Stomach (tissue), 8 donors: ENCODE measurements at regions not wholly inside any gene's neighbourhood (a gene's known extent, or its start where the extent isn't known, plus 50 kb on each side); places are given as distances from the start of the nearest gene placed in this dataset.

Experiments
- DNase-seq, 2 donors: peaks; one replicate each; pipeline versions ENCODE4 v3.0.0 to v3.0.0-alpha.2; 2013 to 2019
- H3K27ac ChIP-seq, 5 donors: fragments of 200-600 bp in 4 of 5; sonication (generic) in 4 of 5; one replicate each; pipeline ENCODE4 v1.5.1; 2013 to 2019; ENCODE audit warnings: mild to moderate bottlenecking in 1 of 5, moderate library complexity in 1 of 5
- H3K27me3 ChIP-seq, 3 donors: fragments of 200-600 bp; sonication (generic); one replicate each; pipeline ENCODE4 v1.5.1; 2017 to 2019; ENCODE audit warnings: mixed run types in 1 of 3
- H3K36me3 ChIP-seq, 4 donors: fragments of 200-600 bp; sonication (generic); 1 replicate in 3 of 4; 2 replicates in 1 of 4; pipeline ENCODE4 v1.5.1; 2016 to 2019
- H3K4me1 ChIP-seq, 4 donors: fragments of 200-600 bp; sonication (generic); one replicate each; pipeline ENCODE4 v1.5.1; 2016 to 2019
- H3K4me3 ChIP-seq, 4 donors: fragments of 200-600 bp; sonication (generic) in 3 of 4; one replicate each; pipeline ENCODE4 v1.5.1; 2016 to 2019; ENCODE audit warnings: mild to moderate bottlenecking in 1 of 4
- H3K9me3 ChIP-seq, 4 donors: fragments of 200-600 bp; sonication (generic); one replicate each; pipeline ENCODE4 v1.5.1; 2016 to 2019
- EP300 ChIP-seq: sonication (generic); formaldehyde crosslinking; IDR thresholded peaks from one replicate; pipeline ENCODE4 v1.6.1; 2017; ENCODE audit warnings: antibody characterized with exemption
- POLR2A ChIP-seq, 4 donors: fragments of 450-650 bp; IDR thresholded peaks; one replicate each; pipeline ENCODE4 v1.6.1; 2016; ENCODE audit warnings: antibody characterized with exemption in 4 of 4, control low read depth in 2 of 4, mild to moderate bottlenecking in 1 of 4, moderate library complexity in 1 of 4
- POLR2AphosphoS5 ChIP-seq, 3 donors: sonication (generic); formaldehyde crosslinking; IDR thresholded peaks; one replicate each; pipeline ENCODE4 v1.6.1; 2016; ENCODE audit warnings: antibody characterized with exemption in 3 of 3
- WGBS, 5 donors: extraction: QIAGEN DNeasy Blood & Tissue Kit in 3 of 5; methylation state at CpG; one replicate each; pipeline versions ENCODE4 v1.1.5 to v1.1.7; 2013 to 2018; 5-methylcytosine and 5-hydroxymethylcytosine counted together
- intact Hi-C: fragments of 100-400 bp; cut with DNase I; formaldehyde crosslinking; loops from one replicate; pipeline ENCODE4 v1.15.1; 2023; ENCODE audit warnings: low total_unique reads
- TF ChIP-seq, protein P1 (sequence below), 7 experiments: fragments of 450-650 bp in 4 of 7; fragments of 200-600 bp in 3 of 7; sonication (generic) in 3 of 7; IDR thresholded peaks; one replicate each; pipeline ENCODE4 v1.5.1; 2016 to 2019; ENCODE audit warnings: antibody characterized with exemption in 7 of 7, control low read depth in 2 of 7, mild to moderate bottlenecking in 1 of 7
- donor health status: healthy with polysubstance abuse.
- donor health status: Bipolar disorder and iron deficiency.
- donor health status: healthy.

DNA sequence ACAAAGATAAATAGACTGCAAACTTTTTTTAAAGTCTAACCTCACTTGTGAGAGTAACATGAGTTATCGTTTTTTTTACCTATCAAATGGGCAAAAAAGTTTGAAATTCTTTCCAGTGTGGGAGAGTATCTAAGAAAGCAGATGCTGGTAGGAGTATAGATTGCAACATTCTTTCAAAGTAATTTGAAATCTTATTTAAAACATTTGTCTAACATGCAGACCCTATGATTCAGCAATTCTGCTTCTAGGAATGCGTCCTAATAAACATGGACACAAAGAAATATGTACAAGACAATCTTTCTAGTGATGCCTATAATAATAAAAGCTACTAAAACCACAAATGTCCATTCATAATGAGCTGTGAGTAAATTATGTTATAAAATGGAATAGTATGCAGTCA, 110.4 kb upstream of the TMCC3 start:
- 55 to 72% (median 61%) methylated on average over 2 of the region's 2 CpGs for WGBS, 5 donors
- intact Hi-C loops: loop anchor here (10.0 kb wide), 1 partner anchor 216 kb away; no protein-coding TSS in a partner anchor

DNA sequence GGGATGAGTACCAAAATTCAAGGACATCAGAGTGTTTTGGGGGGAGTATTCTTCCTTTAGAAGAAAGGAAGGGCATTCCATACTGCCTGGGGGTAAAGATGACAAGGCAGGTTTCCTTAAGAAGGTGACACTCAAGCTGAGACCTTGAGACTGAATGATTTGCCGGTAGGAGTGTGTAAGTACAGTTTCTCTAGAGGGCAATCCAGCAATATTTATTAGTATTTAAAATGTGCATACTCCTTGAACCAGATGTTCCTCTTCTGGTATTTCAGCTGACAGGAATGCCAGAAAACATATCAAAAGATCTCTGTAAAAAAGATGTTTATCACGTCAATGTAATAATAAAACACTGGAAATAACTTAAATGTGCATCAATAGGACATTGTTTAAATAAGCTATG, 106.4 kb upstream of the TMCC3 start:
- intact Hi-C loops: no loop called here
- no peaks in the 10 kb centered on the region for H3K4me1 ChIP-seq
- no peaks in the 10 kb centered on the region for H3K27me3 ChIP-seq
- no peaks in the 10 kb centered on the region for H3K36me3 ChIP-seq
- no peak for TF ChIP-seq POLR2AphosphoS5 (IDR thresholded peaks at IDR 0.05)
- H3K27ac ChIP-seq: no peak overlapping the region
- H3K4me3 ChIP-seq: no peak overlapping the region
- no peaks in the 10 kb centered on the region for H3K9me3 ChIP-seq
- 55 to 72% (median 70%) methylated on average over 2 of the region's 2 CpGs for WGBS, 5 donors
- no peak for DNase-seq

More for the DNA sequence above, 110.4 kb upstream of the TMCC3 start:
- H3K27me3 ChIP-seq: no peaks in the 10 kb centered on the region
- H3K4me3 ChIP-seq: no peak overlapping the region
- H3K27ac ChIP-seq: no peak overlapping the region
- H3K36me3 ChIP-seq: no peaks in the 10 kb centered on the region
- peaks cover 0 to 19% (median 10%) of the 10 kb centered on the region in 4 donors for H3K4me1 ChIP-seq
- no peaks in the 10 kb centered on the region for H3K9me3 ChIP-seq
- no peak for TF ChIP-seq EP300
- TF ChIP-seq, protein P1, sequence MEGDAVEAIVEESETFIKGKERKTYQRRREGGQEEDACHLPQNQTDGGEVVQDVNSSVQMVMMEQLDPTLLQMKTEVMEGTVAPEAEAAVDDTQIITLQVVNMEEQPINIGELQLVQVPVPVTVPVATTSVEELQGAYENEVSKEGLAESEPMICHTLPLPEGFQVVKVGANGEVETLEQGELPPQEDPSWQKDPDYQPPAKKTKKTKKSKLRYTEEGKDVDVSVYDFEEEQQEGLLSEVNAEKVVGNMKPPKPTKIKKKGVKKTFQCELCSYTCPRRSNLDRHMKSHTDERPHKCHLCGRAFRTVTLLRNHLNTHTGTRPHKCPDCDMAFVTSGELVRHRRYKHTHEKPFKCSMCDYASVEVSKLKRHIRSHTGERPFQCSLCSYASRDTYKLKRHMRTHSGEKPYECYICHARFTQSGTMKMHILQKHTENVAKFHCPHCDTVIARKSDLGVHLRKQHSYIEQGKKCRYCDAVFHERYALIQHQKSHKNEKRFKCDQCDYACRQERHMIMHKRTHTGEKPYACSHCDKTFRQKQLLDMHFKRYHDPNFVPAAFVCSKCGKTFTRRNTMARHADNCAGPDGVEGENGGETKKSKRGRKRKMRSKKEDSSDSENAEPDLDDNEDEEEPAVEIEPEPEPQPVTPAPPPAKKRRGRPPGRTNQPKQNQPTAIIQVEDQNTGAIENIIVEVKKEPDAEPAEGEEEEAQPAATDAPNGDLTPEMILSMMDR (IDR thresholded peaks at IDR 0.05): no peak
- no peak for TF ChIP-seq POLR2AphosphoS5 (IDR thresholded peaks at IDR 0.05)
- TF ChIP-seq POLR2A (IDR thresholded peaks at IDR 0.05): no peak
- DNase-seq: no peak

DNA sequence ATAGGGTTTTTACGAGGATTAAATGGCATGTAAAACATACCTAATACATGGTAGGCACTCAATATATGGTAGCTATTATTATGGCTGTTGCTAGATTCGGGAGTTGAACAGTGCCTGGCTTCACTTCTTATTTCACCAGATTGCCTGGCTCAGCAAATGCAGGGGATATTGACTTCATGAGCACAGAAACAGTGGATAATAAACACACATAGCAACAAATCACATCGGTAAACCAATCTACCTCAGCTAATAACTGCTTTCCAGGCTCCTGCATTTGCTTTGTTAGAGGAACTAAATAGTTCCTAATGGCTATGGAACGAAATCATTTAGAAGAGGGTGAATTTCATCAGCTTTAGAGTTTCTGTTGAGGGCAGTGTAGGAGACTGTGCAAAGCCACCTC, 105.2 kb upstream of the TMCC3 start:
- Histone ChIP-seq H3K27me3 (no peaks in the 10 kb centered on the region), H3K4me1 (peaks cover 0 to 12% (median 0%) of the 10 kb centered on the region in 4 donors), H3K36me3 (no peaks in the 10 kb centered on the region), H3K27ac (no peak overlapping the region), H3K4me3 (no peak overlapping the region), H3K9me3 (no peaks in the 10 kb centered on the region)
- DNase-seq: no peak
- intact Hi-C loops: no loop called here
- 83 to 94% (median 87%) methylated on average over 4 of the region's 4 CpGs for WGBS, 5 donors
- TF ChIP-seq POLR2AphosphoS5 (IDR thresholded peaks at IDR 0.05) (no peak), POLR2A (IDR thresholded peaks at IDR 0.05) (no peak), EP300 (no peak)
- TF ChIP-seq, protein P1 (IDR thresholded peaks at IDR 0.05): no peak

DNA sequence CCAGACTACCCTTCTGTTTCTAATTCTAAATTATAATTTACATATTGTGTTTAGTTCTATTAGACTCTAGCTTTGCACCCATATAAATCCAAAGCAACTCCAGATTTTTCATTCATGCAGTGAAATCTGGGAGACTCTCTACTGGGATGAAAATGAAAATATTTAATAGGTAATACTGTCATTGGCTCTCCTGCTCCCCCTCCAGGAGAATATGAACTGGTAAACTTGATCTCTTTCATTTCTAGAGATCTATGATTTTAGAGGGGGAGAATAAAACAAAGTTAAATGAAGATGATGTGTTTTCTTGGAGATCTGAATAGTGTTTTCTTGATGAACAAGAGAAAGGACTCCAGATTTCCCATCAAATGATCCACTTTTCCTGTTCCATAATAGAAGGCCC, 104.3 kb upstream of the TMCC3 start:
- Histone ChIP-seq H3K36me3 (no peaks in the 10 kb centered on the region), H3K27me3 (no peaks in the 10 kb centered on the region), H3K27ac (no peak overlapping the region), H3K9me3 (no peaks in the 10 kb centered on the region), H3K4me3 (no peak overlapping the region), H3K4me1 (peaks cover 0 to 13% (median 0%) of the 10 kb centered on the region in 4 donors)
- DNase-seq: no peak
- TF ChIP-seq POLR2AphosphoS5 (IDR thresholded peaks at IDR 0.05) (no peak), EP300 (no peak), POLR2A (IDR thresholded peaks at IDR 0.05) (no peak)
- TF ChIP-seq, protein P1 (IDR thresholded peaks at IDR 0.05): no peak
- intact Hi-C loops: no loop called here

DNA sequence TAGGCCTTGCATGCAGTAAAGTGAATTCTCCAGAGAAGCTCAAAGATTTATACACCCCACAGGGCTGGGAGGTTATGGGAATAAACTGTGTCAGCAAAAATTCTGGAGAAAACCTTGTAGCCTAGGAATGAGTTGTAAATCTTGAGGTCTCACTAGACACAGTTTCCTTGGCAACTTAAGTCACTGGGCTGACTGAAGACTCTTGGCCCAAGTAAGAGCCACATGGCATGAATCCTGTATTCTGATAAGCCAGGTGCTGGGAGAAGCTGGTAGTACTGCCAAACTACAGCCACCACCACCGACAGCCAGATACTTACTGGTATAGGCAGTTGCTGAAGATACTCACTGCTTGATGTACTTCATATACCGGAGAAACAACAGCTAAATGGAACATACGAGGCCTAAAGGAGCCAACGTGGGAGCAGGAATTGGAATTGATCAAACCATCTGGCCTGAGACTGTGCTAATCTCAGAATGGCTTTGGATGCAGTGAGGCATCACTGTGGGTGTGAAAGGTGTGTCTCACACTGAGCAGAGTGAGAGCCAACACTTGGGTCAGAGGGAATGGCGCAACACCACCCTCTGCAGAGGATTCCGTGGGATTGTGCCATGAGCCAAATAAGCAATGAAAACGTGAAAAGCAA, 102.8 kb upstream of the TMCC3 start:
- intact Hi-C loops: no loop called here
- 78 to 87% (median 80%) methylated on average over 7 of the region's 7 CpGs for WGBS, 5 donors

More for the DNA sequence above, 102.8 kb upstream of the TMCC3 start:
- Histone ChIP-seq H3K4me1 (peaks cover 0 to 13% (median 0%) of the 10 kb centered on the region in 4 donors), H3K27ac (no peak overlapping the region), H3K9me3 (no peaks in the 10 kb centered on the region), H3K4me3 (no peak overlapping the region), H3K36me3 (no peaks in the 10 kb centered on the region), H3K27me3 (no peaks in the 10 kb centered on the region)
- DNase-seq: no peak
- no peak for TF ChIP-seq POLR2A (IDR thresholded peaks at IDR 0.05)
- no peak for TF ChIP-seq POLR2AphosphoS5 (IDR thresholded peaks at IDR 0.05)
- no peak for TF ChIP-seq EP300
- TF ChIP-seq, protein P1 (IDR thresholded peaks at IDR 0.05): no peak
